Hematopoietic multipotent progenitor cell treated with erythropoietin and hydrocortisone succinate and interleukin-3 and kit ligand, for 4 days (in vitro differentiated cells): ENCODE measurements at regions not wholly inside any gene's neighbourhood (a gene's known extent, or its start where the extent isn't known, plus 50 kb on each side); places are given as distances from the start of the nearest gene placed in this dataset.
"Not testable (repeated sequence)": the region's sequence is repeated elsewhere in the genome, so short reads cannot be mapped to it uniquely, and the experiment has no call there.

Source experiments
- DNase-seq: peaks from one replicate; pipeline ENCODE4 v3.0.0-alpha.2; 2015

GRCh38 chr7:4527988-4528636, 154.0 kb upstream of the FOXK1 start:
- DNase-seq = no peak

GRCh38 chr7:4531236-4531635, 150.9 kb upstream of the FOXK1 start:
- DNase-seq = no peak

GRCh38 chr7:4533339-4533738, 148.8 kb upstream of the FOXK1 start:
- peak; percentile 4 for DNase-seq

- DNase-seq = peak; percentile 84
Measured at GRCh38 chr7:4549681-4550080, 132.4 kb upstream of the FOXK1 start.

GRCh38 chr7:4550117-4550516, 132.0 kb upstream of the FOXK1 start:
- no peak for DNase-seq

- no peak for DNase-seq
Measured at GRCh38 chr7:4552985-4553384, 129.1 kb upstream of the FOXK1 start.

- DNase-seq = no peak
Measured at GRCh38 chr7:4556868-4557793, 125.0 kb upstream of the FOXK1 start.

GRCh38 chr7:4561795-4562194, 120.3 kb upstream of the FOXK1 start:
- no peak for DNase-seq

- no peak for DNase-seq
Measured at GRCh38 chr7:4566714-4567113, 115.4 kb upstream of the FOXK1 start.

- DNase-seq = no peak
Measured at GRCh38 chr7:4574851-4575250, 107.2 kb upstream of the FOXK1 start.

GRCh38 chr7:4575254-4575653, 106.8 kb upstream of the FOXK1 start:
- DNase-seq = no peak

GRCh38 chr7:4602905-4603842, 78.9 kb upstream of the FOXK1 start:
- DNase-seq = no peak

GRCh38 chr7:4603843-4604231, 78.3 kb upstream of the FOXK1 start:
- DNase-seq = no peak

- no peak for DNase-seq
Measured at GRCh38 chr7:4604456-4604940, 77.6 kb upstream of the FOXK1 start.

GRCh38 chr7:4606797-4607196, 75.3 kb upstream of the FOXK1 start:
- no peak for DNase-seq

GRCh38 chr7:4607311-4607729, 74.8 kb upstream of the FOXK1 start:
- DNase-seq = no peak

- DNase-seq = not testable (repeated sequence)
Measured at GRCh38 chr7:4609576-4609975, 72.5 kb upstream of the FOXK1 start.

- DNase-seq = peak; percentile 87
Measured at GRCh38 chr7:4610768-4611467, 71.2 kb upstream of the FOXK1 start.

- no peak for DNase-seq
Measured at GRCh38 chr7:4612237-4612636, 69.9 kb upstream of the FOXK1 start.

GRCh38 chr7:4612939-4613841, 68.9 kb upstream of the FOXK1 start:
- DNase-seq = peak; percentile 69
